ENCODE measurements at regions not wholly inside any gene's neighbourhood (a gene's known extent, or its start where the extent isn't known, plus 50 kb on each side); places are given as distances from the start of the nearest gene placed in this dataset.

DNA sequence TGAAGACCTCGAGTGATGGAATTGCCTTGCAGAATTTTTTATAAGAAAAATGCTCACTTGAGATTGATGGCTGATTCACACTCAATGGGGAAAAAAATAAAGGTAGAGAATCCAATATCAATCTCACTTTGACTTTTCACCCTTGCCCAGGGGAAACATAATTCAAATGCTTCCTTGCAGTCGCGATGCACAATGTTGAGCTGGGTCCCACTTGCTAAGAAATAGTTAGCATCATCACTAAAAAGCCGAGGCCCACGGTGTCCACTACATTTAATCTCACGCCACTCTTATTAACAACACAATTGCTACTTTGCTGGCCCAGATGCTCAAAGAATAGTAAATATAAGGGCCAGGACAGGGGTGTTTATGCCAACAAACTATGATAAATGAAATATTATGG lies 223.4 kb downstream of the SPTSSA start:
- no peak for DNase-seq

GRCh38 chr14:34237677-34238076 lies 224.4 kb downstream of the SPTSSA start:
- DNase-seq = no peak

GRCh38 chr14:34237081-34237480 lies 225.0 kb downstream of the SPTSSA start:
- no peak for DNase-seq

GRCh38 chr14:34235643-34236300 lies 226.3 kb downstream of the SPTSSA start:
- no peak for DNase-seq

- DNase-seq = no peak
Measured at GRCh38 chr14:34234258-34234657, 227.8 kb downstream of the SPTSSA start.

GRCh38 chr14:34233619-34234018 lies 228.4 kb downstream of the SPTSSA start:
- no peak for DNase-seq

DNA sequence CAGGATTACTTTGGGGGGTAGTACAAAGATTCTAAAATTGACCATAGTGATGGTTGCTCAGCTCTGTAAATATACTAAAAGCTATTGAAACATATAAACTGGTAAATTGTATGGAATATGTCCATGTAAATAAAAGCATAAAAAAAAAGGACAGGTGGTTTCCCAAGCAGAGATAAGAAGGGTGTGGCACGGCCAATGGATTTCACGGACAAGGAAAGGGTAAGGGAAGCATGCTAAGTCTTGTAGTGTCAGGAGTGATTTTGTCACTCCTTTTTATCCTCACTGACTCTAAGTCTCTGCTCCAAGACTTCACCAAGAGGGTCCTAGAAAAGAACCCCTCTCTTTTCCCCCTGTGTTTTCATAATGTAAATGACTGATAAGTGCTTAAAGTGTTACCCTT lies 229.2 kb downstream of the SPTSSA start:
- DNase-seq = no peak

- DNase-seq = no peak
Measured at GRCh38 chr14:34231626-34232025, 230.4 kb downstream of the SPTSSA start.

DNA sequence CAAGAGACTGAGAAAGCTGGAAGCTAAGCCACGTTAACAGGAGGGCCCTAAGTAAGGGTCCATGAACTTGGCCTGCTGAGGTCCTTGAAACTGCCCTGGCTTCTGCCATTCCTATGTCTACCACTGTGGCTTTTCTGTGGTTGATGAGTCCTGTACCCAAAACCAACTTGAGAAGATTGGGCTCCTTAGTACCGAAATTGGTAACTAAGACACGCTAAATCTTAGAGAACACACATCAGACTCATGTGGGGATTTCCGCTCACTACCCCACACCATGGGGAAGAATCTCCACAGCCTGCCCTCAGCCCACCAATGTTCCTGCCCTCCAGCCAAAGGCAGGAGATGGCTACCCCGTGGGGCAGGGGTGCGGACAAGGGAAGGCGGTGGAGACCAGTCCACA lies 232.9 kb downstream of the SPTSSA start:
- no peak for DNase-seq

GRCh38 chr14:34228650-34228976 lies 233.4 kb downstream of the SPTSSA start:
- no peak for DNase-seq

DNA sequence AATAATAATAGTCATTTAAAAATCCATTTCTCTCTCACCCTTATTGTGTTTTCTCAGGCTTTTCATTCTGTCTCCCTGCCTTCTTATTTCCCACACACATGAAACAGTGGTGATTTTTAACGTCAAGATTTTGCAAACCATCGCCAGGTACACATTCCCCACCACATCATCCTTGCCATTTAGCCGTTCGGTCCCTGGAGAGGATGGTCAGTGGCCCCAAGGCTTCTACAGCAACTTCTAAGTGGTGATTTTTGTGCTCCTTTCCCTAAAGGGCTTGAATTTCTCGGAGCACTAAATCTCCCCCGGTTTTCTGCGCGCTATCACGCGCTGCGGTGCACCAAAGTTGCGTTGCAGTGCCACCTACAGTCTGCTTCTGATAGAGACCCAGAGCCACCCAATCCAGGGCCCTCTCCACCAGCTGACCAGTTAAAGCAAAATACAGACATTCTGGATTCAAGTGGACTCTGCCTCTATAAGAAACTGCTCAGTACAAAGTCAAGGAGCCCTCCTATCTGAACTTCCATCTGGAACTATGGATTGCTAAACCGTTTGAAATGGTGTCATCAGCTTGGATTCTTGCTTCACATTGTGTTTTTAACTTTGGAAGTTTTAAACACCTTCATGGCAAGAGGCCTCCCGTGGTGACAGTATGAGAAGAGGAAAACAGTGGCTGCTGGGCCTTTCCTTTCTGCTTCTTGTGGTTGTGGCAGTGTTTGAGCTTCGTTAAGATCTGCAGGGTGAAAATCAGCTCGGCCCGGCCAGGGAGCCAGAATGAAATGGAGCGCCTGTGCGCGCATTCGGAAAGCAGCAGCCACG lies 234.0 kb downstream of the SPTSSA start:
- peak; percentile 65 to 81 (median 75) for DNase-seq

DNA sequence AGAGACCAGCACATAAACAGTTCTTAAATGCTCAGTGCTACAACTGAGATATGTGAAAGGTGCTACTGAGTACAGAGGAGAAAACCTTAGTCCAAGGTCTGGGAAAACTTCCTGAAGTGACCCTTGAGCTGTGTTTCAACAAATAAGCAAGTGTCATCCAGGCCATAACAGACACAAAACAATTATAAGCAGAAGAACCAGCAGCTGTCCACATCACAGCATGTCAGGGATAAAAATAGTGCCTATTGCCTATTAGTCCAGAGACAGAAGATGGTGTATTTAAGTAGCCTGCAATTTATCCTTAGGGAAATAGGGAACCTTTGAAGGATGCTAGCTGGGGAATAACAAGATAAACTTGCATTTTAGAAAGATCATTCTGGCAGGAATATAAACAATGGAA lies 237.8 kb downstream of the SPTSSA start:
- DNase-seq = no peak

- no peak for DNase-seq
Measured at GRCh38 chr14:34223373-34224148, 238.5 kb downstream of the SPTSSA start.

DNA sequence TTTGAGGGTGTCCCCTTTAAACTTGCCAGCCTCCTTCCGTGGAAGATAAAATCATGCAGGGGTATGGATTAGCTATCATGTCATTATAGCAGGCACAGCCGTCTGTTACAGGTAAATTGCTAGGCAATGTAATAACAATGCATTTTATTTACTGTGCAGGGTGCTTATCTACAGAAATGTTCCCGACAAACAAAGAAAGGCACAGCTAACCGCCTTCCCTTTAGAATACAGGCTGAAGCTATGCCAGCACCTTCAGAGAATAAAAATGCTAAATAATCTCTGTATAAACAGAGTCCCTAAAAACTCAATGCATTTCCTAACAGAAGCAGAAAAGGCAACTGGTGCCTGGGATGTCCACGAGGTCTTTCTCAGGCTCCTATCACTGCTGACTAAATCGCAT lies 239.2 kb downstream of the SPTSSA start:
- DNase-seq = no peak

DNA sequence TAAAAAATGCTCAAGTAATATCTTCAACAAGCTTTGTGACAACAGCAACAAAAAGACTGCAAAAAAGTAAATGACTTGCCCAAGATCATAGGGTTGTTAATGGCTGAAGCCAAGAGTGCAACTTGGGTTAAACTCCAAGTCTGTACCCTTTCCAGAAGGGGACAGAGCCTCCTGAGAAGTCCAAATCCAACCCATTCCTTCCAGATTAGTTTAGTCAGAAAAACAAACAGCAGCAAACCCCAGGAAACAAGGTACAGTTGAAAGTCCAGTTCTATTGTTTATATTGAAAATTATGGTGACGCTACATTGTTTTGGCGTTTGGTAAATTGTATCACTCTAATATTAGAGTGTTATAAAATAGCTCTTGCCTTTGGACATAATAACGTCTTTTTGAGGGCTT lies 239.9 kb downstream of the SPTSSA start:
- no peak for DNase-seq

DNA sequence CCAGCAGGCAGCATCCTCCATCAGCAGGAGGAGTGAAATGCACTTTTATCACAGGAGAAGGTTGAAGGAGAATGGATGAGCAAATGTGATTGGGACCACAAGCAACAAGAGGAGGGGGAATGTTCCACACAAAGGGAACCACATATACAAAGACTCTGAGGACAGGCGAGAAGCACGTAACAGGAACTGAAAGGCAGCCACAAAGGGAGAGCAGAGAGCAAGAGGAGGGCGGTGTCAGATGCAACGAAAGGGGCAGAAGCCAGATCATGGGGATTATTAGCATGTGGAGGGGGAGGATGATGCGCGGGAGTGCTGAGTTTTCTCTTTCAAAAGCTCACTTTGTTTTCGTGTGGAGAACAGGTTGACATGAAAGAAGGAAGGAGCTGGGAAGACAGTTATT lies 241.1 kb downstream of the SPTSSA start:
- DNase-seq = peak in 1 of 3 donors; percentile 10

- DNase-seq = no peak
Measured at GRCh38 chr14:34220378-34220706, 241.7 kb downstream of the SPTSSA start.

DNA sequence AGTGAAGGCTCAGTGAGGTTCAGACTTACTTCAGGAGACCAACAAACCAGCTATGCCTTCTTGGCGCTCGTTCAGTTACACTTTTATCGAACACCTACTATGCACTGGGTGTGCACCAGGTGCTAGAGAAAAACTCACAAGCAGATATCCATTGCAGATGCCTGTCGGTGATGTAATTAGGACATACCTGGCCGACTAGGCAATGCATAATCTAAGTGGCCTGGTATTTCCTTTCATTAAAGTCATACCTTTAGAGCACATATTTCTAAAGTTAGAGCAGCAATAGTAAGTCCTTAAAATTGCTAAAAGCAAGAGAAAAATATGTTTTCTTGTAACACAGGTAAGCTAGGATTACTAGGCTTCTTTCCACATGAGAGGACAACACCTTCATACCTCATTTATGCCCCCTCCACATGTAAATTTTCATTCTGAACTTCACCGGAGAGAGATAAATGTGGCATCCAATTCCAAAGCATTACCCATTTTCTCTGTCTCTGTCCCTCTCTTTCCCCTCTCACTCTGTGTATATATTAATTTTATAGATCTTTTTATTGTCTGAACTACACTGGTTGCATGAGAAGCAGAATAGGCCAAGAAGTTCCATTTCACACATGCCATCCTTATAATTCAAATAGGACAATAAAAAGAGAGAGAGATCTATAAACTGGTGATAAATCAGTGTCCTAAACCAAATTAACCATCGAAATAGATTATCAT lies 242.2 kb downstream of the SPTSSA start:
- DNase-seq = no peak

DNA sequence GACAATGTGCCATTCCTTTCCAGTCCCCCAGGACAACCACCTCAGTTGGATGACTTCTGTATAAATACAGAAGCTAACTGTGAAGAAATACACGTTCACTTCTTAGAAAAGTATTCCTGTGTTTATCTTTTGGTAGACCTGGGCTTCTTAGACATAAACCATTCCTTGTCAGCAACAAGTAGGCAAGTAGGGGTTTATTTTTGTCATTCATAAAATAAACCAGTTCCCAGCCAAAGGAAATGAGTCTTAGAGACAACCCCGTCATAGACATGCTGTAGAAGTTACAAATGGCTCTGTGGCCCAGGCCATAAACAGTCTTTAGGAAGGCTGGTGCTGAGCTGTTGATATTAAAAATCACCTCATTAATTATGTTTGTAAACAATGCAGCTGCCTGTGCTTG lies 243.2 kb downstream of the SPTSSA start:
- DNase-seq = no peak

GRCh38 chr14:34214961-34215360 lies 247.1 kb downstream of the SPTSSA start:
- no peak for DNase-seq

GRCh38 chr14:34213332-34213731 lies 248.7 kb downstream of the SPTSSA start:
- no peak for DNase-seq

DNA sequence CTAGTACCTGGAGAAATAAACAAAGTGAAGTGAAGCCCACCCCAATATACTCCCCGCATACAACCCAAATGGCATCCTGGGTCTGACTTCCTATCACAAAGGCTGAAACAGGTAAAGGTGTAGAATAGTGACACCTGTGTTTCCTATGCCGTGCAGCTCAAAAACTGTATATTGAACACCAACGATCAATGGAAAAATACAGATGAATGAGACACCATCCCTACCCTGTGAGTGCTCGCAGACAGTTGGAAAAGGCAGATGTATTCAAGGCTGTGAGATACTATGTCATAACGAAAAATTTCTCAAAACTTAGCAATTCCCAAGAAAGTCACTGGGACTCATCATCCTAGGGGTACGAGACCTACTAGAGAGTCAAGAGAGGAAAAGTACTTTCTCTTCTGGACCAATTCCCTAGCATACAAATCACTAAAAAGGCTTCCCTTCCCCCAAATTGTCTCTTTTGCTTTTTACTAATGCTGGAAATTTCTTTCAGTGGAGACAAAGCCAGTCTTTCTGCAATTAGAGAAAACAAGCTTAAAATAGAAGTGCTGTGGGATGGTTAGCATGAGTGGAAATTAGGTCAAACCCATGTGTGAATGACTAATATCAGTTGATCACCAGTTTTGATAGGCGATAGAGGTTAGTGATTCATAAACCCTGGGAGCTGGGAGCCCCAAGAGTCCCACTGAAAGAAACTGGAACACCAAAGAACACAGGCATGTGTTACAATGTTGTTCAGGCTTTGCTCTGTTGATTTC lies 249.7 kb downstream of the SPTSSA start:
- DNase-seq = peak; percentile 60 to 80 (median 68)

DNA sequence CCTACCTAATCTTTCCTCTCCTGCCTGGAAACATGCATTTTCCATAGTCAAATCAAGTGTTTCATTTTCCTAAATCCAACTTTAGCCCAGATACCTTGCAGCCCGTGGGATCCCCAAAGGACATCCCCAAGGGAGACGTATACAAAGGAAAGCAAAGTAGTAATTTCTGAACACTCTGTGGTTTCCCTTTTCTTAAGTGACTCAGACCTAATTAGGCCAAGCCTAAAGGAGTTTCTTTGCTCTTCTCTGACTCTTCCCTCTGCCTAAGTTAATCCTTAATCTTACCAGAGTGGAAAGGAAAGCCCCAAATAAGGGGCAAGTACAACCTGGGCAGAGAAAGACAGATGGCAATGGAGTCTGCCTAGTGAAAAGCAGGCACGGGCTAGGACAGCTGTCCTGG lies 250.3 kb downstream of the SPTSSA start:
- peak; percentile 61 to 77 (median 66) for DNase-seq

Measured in suppressor macrophage treated with lipopolysaccharide for 1 hour (primary cell).